ENCODE measurements at regions not wholly inside any gene's neighbourhood (a gene's known extent, or its start where the extent isn't known, plus 50 kb on each side); places are given as distances from the start of the nearest gene placed in this dataset.
"Not testable (repeated sequence)": the region's sequence is repeated elsewhere in the genome, so short reads cannot be mapped to it uniquely, and the experiment has no call there.

DNA sequence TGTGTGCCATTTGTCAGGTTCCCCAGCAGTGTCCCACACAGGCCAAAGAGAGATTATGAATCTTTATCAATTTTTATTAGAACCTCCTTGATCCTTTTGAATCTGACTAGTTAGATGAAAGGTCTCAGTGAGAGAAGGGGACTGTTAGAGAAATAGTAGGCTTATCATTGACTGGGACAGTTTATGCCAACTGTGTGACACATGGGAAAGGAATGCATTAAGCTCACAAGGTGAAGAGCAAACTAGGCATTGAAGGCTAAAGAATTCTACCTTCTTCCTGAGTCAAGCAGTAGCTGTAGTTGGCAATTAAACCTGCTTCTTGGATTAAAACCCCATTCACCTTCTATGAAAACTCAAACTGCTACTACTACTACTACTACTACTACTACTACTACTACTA, 389.6 kb upstream of the CDH19 start:
- no peak for DNase-seq

DNA sequence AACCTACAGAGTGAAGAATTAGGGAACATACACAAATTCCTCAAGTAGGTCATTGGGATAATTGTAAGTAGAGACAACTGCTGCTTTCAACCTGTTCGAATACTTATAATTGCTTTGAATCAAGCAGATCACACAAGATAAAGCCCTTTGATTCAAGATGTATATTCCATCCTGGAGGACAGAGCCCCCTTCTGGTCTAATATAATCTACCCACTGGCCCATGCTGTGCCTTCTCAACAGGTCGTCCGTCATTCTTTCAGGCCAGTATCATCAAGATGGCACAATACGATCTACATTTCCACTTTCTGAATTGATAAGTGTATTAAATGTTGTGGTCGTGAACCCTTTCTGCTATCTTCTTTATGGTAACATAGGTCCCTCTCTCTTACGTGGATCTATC, 387.0 kb upstream of the CDH19 start:
- DNase-seq = no peak

DNA sequence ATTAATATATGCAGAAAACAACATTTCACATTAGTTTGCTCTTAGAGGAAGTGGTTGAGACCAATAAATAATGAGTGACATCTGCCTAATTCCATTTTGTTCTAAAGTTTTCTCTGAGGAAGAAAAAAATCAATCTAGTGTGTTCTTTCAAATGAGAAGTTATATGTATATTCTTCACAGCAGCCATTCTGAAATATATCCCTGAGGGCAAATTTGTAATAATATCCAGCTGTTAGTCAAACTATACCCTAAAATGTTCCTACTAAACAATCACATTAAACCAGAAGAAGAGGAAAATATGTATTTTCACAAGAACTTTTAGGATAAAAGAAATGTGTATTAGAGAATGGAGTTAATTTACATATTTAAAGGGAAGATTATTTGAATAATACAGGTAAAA, 375.1 kb upstream of the CDH19 start:
- no peak for DNase-seq

DNA sequence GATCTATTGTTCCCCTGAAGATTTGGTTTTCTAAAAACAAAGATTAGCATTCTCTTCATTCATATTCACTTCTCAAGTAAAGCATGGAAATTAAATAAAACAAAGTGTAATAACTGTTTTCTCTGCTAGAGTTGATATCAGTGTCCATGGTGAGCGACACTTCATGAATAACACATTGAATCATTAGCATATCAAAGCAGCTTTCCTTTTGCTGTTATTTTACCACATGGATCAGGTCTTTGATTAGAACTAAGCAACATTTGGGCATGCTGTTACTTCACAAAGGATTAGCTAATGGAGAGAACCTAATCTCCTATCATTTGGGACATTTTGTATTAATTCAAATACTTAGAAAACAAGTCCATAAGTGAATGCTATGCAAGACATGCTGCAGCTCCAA, 368.8 kb upstream of the CDH19 start:
- no peak for DNase-seq

DNA sequence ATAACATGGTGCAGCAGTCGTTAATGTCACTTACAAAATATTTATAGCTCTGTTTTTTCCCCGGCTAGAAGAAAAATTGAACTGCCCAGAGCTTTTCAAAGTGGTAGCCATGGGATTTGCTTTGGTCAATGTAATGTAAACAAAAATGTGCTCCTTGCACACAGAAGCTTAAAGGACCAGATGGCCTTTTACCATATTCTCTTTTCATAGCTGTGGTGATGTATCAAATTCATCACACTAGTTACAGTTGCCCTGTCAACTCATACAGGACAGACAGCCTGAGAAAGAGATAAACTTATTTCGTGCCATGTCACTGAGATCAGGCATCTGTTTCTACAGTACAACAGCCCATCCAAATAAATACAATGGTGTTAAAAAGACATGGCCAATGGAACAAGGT, 368.1 kb upstream of the CDH19 start:
- no peak for DNase-seq

DNA sequence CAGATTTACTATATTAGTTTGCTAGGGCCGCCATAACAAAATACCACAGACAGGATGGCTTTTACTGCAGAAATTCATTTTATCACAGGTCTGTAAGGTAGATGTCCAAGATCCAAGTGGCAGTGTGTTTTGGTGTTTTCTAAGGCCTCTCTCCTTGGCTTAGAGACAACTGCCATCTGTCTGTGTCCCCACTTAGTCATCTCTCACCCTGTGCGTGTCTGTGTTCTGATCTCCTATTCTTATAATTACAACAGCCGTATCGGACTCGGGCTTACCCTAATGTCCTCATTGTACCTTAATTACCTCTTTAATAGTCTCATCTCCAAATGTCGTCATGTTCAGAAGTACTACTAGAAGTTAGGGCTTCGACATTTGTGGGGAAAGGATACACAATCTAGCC, 362.3 kb upstream of the CDH19 start:
- DNase-seq = no peak

DNA sequence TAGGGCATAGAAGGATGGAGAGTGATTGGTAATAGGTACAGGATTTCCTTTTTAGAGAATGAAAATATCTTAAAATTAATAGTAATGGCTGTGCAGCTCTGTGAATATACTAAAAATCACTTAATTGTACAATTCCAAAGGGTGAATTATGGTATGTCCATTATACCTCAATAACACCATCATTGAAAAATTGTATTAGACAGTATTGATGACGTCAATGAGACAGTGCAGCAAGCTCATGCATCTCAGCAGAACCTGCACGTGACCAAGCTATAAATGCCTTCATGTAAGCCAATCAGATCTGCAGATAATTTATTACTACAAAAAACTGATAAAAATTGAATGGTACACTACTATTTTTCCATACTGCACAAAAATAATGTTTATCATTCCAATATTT, 354.4 kb upstream of the CDH19 start:
- no peak for DNase-seq

DNA sequence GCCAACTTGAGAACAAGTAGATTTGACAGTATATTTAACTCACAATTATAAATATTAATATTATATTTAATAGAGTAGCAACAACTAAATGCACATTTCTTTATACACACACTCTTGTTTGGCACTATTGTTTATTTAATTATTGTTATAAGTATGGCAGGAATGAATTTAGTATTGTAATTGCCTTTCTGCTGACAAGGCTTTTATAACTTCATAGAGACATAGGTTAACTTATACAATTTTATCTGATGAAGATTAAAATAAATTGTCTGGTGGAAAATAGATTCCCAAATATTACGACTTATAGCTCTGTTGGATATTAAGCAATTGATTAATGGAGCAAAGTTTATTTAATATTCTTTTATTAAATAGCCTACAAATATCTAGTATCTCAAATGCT, 347.9 kb upstream of the CDH19 start:
- no peak for DNase-seq

DNA sequence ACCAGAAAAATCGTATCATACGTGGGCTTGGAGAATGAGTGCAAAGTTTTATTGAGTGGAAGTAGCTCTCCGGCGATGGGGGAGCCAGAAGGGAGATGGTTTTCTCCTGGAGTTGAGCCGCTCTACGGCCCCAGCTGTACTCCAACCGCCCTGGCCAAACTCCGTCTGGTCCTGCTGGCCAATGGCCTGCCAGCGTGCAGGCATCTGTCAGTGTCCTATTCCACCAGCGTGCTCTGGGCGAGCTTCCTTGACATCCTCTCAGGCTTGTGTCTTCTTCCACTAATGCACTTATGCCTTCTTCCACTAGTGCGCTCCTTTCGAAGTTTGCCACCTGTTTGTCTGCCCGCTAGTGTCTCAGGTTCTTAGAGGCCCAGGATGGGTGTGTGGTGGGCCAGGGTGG, 345.5 kb upstream of the CDH19 start:
- no peak for DNase-seq

DNA sequence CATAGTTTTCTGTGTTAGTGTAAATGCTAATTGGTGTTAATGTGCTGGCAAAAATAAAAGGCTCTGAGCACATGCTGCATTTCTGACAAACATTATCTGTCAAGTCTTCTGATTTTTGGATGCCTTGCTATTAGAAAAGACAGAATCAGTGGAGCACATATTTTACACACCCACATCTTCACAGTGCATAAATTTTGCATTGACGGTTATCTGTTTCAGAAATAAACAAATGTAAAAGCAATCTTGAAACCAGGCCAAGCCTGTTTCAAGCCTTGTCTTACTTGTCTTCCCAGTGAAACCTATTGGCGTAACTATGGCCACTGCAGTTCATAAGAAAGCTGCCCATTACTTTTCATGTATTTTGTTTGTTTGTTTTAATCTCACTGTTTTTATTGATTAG, 333.7 kb upstream of the CDH19 start:
- no peak for DNase-seq

DNA sequence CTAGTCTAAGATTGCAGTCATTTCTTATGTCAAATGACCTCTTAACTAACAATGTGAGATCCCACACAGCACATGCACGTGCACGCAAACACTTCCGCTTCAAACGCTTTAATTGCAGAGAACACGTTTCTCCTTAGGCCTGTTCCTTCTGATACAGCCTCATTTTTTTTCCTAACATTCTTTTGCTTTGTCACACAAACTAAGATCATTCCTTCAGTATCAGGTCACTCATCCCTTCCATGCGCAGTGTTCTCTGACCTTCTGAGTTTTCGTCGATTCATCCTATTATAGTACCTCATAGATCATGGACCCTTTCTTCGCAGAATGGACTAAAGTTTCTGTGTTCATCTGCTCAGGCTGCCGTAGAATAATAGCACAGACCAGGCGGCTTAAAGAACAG, 327.1 kb upstream of the CDH19 start:
- DNase-seq = no peak

DNA sequence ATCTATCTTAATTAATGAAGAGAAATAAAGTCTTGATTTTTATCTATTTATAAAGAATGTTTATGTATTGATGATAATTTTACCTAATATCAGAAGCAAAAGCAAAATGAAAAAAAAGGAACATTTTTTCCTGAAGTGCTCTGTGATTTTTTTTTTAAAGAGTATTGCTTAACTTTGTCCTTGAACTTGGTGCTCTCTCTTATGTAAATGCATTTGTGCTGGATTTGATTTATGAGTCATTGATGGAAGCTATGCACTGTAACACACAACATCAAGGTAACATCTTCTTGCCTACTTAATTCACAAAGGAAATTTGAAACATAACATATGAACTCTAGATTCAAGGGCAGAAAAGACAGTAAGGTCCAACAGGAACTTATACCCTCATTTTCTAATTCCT, 312.9 kb upstream of the CDH19 start:
- no peak for DNase-seq

DNA sequence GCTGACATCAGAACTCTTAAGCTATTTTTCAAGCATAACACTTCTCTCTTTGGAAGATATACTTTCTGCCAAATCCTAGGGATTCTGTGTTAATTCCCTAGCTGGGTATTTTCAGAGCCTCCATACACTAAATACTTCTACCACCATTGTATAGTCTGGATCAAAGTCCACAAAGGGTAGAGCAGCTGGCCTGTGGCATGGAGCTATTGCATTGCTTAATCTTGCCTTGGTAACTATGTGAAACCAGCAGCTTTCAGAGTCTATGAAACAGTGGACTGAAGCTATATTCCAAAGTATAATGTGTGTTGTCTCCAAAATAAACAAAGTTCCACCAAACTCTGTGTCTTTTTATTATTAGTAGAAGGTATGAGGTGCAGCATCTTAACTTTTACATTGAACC, 296.9 kb upstream of the CDH19 start:
- DNase-seq = no peak

DNA sequence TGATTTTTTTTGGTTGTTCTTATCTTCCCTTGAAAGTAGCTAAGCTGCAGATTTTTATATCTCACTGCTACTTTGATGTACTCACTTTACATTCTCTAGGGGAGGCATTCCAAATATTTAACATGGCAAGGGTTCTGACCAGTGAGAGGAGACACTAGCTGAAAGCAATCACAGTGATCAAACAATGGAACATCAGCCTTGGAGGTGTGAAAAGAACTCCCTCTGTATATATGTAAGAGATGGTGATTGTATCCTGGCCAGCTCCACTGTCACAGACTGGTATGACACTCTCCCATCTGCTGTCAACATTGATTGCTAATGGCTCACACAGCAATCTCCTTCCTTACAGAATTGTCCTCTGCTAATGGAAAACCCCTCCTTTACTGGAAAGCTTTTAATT, 291.7 kb upstream of the CDH19 start:
- DNase-seq = no peak

DNA sequence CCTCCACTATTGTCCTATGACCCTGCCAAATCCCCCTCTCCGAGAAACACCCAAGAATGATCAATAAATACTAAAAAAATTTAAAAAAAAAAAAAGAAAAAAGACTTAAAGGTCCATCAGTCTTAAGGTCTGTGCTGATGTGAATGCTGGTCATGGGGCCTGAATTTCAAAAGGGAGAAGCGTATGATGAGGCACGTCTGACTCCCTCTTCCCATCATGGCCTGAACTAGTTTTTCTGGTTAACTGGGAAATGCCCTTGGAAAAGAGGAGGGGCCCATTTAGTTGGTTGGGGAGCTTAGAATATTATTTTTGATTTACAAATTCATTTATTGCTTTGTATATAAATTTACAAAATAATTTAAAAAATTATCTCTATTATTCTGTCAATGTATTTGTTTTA, 291.0 kb upstream of the CDH19 start:
- no peak for DNase-seq

DNA sequence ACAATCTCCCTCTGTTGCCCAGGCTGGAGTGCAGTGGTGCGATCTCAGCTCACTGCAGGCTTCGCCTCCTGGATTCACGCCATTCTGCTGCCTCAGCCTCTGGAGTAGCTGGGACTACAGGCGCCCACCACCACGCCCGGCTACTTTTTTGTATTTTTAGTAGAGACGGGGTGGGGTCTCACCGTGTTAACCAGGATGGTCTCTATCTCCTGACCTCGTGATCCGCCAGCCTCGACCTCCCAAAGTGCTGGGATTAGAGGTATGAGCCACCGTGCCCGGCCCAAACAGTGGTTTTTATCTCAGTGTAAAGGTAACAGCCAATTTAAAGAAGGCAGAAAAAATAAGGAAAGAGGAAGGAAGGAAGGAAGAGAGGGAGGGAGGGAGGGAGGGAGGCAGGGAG, 288.5 kb upstream of the CDH19 start:
- DNase-seq = not testable (repeated sequence)

DNA sequence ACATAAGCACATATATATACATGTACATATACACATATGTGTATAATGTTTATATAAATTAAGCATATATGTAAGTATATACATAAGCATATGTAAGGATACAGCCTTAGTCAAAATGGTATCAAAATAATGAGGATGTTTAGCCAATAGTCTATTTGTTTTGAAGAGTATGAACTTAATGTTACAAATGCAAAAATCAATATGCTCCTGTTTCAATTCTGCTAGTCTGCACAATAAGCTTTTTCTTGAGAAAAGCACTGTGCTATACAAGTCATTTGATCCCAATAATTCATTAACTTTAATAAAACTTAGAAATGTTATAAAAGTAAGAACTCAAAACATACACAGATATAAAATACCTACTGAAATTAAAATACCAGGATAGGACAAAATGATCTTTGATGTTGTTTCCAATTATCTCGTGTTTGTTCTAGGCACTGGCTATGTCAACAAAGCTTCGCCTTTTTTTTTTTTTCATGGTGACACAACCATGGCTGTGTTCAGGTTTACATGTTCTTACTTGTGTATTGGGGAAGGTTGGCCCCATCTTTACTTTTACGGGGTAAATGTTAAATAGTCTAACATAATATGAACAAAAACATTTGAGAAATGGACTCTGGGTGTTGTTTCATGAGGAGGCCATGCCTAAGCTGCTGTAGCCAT, 271.1 kb upstream of the CDH19 start:
- no peak for DNase-seq

DNA sequence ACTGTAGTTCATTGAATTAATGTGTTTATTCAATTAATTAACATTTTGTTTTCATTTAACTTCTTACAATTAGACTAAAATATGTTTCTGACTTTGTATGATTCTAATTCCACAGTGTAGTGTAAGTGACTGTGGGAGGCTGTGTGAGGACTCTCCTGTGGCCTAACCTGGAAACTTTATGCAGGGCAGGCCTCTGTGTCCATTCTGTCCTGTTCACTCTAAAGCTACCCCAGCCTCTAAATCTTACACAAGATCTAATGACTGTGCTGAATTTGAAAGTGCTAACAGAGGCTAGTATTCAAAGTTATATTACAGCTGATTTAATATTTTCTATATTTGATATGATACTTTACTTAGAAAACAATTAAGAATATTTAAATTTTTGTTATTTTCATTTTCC, 270.5 kb upstream of the CDH19 start:
- DNase-seq = no peak

DNA sequence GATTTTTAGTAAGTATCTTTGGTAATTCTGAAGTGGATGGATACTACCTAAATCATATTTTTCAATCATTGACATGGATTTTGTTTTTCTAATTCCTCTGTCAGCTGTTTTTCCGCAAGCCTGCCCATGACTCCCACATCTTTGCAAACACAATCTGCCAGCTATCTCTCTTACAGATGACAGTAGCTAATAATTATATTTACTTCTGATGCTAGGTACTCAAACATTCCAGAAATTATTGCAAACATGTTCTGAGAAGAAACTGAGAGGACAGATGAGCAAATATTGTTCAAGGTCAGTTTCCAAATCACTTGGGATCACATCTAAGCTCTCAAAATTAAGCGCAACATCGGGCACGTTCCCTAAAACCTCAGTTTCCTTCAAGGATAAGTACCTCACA, 270.0 kb upstream of the CDH19 start:
- DNase-seq = no peak

DNA sequence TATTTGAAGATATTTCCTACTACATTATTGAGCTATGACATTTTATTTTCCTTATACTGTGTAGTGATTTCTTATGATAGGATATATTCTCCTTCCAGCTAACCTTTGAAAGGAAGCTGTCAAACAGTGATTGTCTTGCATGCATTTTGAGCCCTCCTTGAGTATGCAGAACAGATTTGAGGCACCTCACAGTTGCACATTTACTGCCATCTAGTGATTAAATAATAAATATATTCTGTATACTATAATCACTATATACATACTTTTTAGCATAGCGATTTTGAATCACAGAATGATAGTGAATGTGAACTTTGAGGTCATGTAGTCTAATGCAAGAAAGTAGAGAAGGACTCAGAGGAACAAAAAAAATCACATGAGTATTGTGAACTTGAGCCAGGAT, 268.4 kb upstream of the CDH19 start:
- peak; percentile 3 for DNase-seq

DNA sequence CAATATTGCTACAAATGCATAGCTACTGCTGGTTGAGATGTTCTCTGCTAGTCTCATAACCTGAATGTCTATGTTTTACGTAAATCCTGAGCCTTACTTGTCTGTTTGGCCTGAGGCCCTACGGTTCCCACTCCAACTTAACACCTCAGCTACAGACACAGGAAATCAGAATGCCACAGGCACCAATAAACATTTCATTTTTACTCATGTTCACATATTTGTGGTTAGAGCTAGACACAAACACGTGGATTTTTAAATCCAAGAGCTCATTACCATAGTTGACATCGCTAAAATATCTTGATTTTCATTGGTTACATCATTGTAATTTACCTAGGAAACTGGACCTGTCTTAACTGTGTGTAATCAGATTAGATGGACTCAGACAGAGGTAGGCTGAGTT, 263.8 kb upstream of the CDH19 start:
- no peak for DNase-seq

DNA sequence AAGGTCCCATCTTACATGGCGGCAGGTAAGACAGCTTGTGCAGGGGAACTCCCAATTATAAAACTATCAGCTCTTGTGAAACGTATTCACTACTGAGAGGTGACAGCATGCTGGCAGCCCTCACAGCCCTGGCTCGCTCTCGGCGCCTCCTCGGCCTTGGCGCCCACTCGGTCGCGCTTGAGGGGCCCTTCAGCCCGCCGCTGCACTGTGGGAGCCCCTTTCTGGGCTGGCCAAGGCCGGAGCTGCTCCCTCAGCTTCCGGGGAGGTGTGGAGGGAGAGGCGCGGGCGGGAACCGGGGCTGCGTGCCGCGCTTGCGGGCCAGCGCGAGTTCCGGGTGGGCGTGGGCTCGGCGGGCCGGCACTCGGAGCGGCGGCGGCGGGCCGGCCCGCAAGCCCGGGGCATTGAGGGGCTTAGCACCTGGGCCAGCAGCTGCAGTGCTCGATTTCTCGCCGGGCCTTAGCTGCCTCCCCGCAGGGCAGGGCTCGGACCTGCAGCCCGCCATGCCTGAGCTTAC, 262.6 kb upstream of the CDH19 start:
- DNase-seq = not testable (repeated sequence)

DNA sequence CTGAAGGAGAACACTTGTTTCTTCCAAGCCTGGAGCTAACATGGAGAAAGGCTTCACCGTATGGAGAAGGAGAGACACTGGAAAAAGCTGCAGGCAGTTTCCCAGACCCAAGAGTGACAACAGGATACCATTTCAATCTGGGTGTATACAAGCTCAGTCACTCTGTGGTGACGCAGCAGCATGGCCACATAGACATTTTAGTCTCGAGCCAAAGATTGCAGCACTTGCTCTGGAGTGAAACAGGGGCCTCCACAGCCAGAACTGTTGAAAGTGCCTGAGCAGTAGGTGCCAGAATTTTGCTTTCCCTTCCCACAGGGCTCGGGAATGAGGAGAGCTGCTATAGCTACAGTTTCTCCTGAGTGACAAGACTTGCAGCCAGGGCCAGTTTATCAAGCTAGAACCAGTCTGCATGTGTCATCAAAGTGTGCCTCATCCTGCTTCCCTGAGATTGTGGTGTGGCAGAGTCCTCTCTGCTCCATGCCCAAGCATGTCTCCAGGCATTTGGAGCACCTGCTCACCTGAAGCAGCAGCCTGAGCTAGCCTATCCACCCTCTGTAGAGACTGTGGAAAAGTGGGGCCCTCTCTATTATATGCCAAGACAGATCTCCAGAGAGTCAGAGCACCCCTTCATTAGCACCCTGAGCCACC, 234.6 kb upstream of the CDH19 start:
- DNase-seq = no peak

DNA sequence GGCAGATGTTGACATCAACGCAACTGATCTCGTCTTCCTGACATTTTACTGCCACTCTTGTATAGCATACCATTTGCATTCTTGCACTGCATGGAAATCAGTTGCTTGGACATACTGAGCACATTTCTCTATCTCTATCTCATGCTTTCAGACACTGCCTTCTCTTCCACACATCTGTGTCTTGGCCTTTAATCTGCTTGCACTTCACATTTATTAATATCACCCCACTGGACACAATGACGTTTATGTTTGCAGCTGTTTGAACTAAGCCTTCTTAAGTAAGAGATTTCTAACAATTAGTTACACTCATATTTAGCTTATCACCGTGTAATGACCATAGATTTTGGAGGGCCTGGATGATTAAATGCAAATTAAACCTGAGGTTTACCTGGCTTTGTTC, 229.8 kb upstream of the CDH19 start:
- DNase-seq = no peak

DNA sequence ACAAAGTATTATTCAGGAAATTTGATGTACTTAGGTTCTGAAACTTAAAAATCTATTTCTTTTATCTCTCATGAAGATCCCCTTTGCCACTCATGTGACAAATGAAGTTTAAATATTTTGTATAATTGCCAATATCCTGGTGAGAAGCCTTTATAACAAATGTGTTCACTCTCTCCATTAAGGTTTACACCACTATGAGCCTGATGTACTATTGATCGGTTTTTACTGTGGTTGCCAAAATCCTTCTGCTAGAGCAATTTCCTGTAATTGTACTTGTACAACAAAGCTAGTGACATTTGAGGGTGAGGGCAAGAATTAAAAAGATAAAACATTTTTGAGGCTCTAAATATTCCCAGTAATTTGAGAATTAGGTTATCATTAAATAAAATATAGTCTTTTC, 222.3 kb upstream of the CDH19 start:
- DNase-seq = no peak
